SH-SY5Y (cell line): ENCODE measurements at regions not wholly inside any gene's neighbourhood (a gene's known extent, or its start where the extent isn't known, plus 50 kb on each side); places are given as distances from the start of the nearest gene placed in this dataset.

Source experiments
- GATA2 ChIP-seq: IDR thresholded peaks from 2 replicates; pipeline ENCODE4 v1.6.1; 2011; ENCODE audit warnings: mild to moderate bottlenecking, low read depth, low read length
- GATA3 ChIP-seq: IDR thresholded peaks from 2 replicates; pipeline ENCODE4 v1.6.1; 2011; ENCODE audit warnings: low read depth, mild to moderate bottlenecking, low read length, moderate library complexity

- no peak for TF ChIP-seq GATA2
- TF ChIP-seq GATA3 = no peak
Measured at GRCh38 chr3:80734483-80734882, 966.7 kb upstream of the ROBO1 start.
